ENCODE measurements at regions not wholly inside any gene's neighbourhood (a gene's known extent, or its start where the extent isn't known, plus 50 kb on each side); places are given as distances from the start of the nearest gene placed in this dataset.

DNA sequence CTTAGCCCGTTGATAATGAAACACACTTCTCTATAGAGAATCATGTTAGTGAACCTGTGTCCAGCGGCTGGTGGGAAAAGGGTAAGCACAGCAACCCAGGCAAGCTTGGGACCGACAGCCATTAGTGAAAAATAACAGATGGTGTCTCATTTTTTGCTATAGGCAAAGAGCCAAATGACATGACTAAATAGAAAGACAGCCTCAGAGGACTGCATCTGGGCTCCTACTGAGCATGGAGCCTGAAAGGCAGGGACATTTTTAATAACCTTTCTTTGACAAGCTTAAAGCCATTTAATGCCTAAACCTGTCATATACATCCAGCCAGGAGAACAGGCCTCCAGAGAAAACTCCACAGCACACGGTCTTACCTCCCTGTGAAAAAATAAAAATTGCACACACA, 67.0 kb downstream of the FANCF start:
- in situ Hi-C loops (cut with MboI) (no loop called here), intact Hi-C loops (cut with micrococcal nuclease) (no loop called here)
- no peaks in the 10 kb centered on the region for H3K4me1 ChIP-seq (replicated peaks in 1 of 2; ENCODE audit: control insufficient read depth in 2 of 2, insufficient read depth in 2 of 2, low read length in 2 of 2)
- H3K4me2 ChIP-seq (ENCODE audit: insufficient read depth, low read length), result no peak overlapping the region
- ChIA-PET CTCF (ENCODE audit: low intra/inter-chr PET ratio) (no interaction called here), POLR2A (no interaction called here)
- ATAC-seq, result no peak
- no peaks in the 10 kb centered on the region for H3K36me3 ChIP-seq (ENCODE audit: control insufficient read depth, insufficient read depth, low read length)
- H4K20me1 ChIP-seq (replicated peaks; ENCODE audit: control insufficient read depth, insufficient read depth, low read length), result no peaks in the 10 kb centered on the region
- FAIRE-seq, result no peak
- no peaks in the 10 kb centered on the region for H3K9me1 ChIP-seq (ENCODE audit: control insufficient read depth, insufficient read depth, low read length)
- H3K79me2 ChIP-seq (ENCODE audit: control insufficient read depth, insufficient read depth, low read length), result no peaks in the 10 kb centered on the region
- H3K27ac ChIP-seq (ENCODE audit: extremely low read depth, low read depth, low read length), result no peak overlapping the region
- no peak overlapping the region for H3K4me3 ChIP-seq
- no TSS peak for BruUV-seq (replicated peaks)
- 5% methylated on average over 4 of the region's 4 CpGs for WGBS (ENCODE audit: insufficient coverage, low coverage, missing lambda C conversion rate)
- TF ChIP-seq USF2 (CRISPR knock-in tag; IDR thresholded peaks at IDR 0.05), result no peak
- no peak for TF ChIP-seq TARDBP (IDR thresholded peaks at IDR 0.05)
- TF ChIP-seq, protein P1, sequence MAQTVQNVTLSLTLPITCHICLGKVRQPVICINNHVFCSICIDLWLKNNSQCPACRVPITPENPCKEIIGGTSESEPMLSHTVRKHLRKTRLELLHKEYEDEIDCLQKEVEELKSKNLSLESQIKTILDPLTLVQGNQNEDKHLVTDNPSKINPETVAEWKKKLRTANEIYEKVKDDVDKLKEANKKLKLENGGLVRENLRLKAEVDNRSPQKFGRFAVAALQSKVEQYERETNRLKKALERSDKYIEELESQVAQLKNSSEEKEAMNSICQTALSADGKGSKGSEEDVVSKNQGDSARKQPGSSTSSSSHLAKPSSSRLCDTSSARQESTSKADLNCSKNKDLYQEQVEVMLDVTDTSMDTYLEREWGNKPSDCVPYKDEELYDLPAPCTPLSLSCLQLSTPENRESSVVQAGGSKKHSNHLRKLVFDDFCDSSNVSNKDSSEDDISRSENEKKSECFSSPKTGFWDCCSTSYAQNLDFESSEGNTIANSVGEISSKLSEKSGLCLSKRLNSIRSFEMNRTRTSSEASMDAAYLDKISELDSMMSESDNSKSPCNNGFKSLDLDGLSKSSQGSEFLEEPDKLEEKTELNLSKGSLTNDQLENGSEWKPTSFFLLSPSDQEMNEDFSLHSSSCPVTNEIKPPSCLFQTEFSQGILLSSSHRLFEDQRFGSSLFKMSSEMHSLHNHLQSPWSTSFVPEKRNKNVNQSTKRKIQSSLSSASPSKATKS (CRISPR knock-in tag; IDR thresholded peaks at IDR 0.05), result no peak
- TF ChIP-seq FOXA1 (IDR thresholded peaks at IDR 0.05; ENCODE audit: borderline replicate concordance), result no peak
- no peak for TF ChIP-seq TGIF2 (CRISPR knock-in tag; IDR thresholded peaks at IDR 0.05)
- TF ChIP-seq BRF1 (IDR thresholded peaks at IDR 0.05; ENCODE audit: borderline replicate concordance, extremely low read depth, insufficient read length), result no peak
- no peak for TF ChIP-seq FIP1L1 (IDR thresholded peaks at IDR 0.05; ENCODE audit: low read depth, low read length, poor library complexity, severe bottlenecking)
- TF ChIP-seq MEIS2 (IDR thresholded peaks at IDR 0.05; ENCODE audit: partially characterized antibody), result no peak
- no peak for TF ChIP-seq POLR2AphosphoS5 (IDR thresholded peaks at IDR 0.05; ENCODE audit: control insufficient read depth, insufficient read depth, low read depth, low read length)
- no peak overlapping the region for H3K9ac ChIP-seq (ENCODE audit: insufficient read depth in 1 of 2, low read depth in 2 of 2, low read length in 2 of 2)
- H3K27me3 ChIP-seq (ENCODE audit: control insufficient read depth in 2 of 2, insufficient read depth in 2 of 2, low read length in 2 of 2), result no peaks in the 10 kb centered on the region
- H2AFZ ChIP-seq (ENCODE audit: low read depth, low read length), result no peak overlapping the region
- no peaks in the 10 kb centered on the region for H3K9me3 ChIP-seq (replicated peaks; ENCODE audit: control insufficient read depth, insufficient read depth, low read depth, low read length)
- peak in 1 of 4 experiments; percentile 3 for DNase-seq (ENCODE audit: extremely low read depth in 1 of 4, low spot score in 3 of 4)
